GM12891 (cell line): ENCODE measurements at regions not wholly inside any gene's neighbourhood (a gene's known extent, or its start where the extent isn't known, plus 50 kb on each side); places are given as distances from the start of the nearest gene placed in this dataset.

Experiments
- PAX5 ChIP-seq: IDR thresholded peaks from 2 replicates; pipeline ENCODE4 v1.6.1; 2011; ENCODE audit warnings: low read length, moderate library complexity, mild to moderate bottlenecking; ENCODE audit not compliant: insufficient read depth, severe bottlenecking
- POLR2A ChIP-seq: IDR thresholded peaks from 2 replicates; pipeline ENCODE4 v1.6.1; 2011; ENCODE audit warnings: low read depth, low read length, control low read depth
- SPI1 ChIP-seq: IDR thresholded peaks from 2 replicates; pipeline ENCODE4 v1.6.1; 2011; ENCODE audit warnings: low read depth, low read length, control low read depth
- TAF1 ChIP-seq: IDR thresholded peaks from 2 replicates; pipeline ENCODE4 v1.6.1; 2011; ENCODE audit warnings: low read depth, low read length, control low read depth

DNA sequence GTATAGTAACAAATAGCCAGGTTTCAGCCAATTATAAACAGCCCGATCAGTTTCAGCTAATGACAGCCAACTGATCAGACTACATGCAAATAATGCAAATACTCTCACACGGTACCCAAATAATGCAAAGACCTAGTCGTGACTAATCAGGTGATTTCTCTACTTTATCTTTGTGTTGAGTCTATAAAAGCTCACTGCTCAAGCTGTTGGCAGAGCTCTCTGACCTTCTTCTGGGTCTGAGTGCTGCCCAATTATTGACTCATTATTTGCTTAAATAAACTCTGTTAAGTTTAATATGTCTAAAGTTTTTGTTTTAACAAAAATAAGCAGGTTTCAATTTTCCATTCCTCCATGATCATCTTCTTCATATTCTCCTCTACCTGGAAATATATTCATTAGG lies 1971.7 kb downstream of the SUCLG1 start:
- TF ChIP-seq POLR2A (no peak), SPI1 (no peak), PAX5 (no peak), TAF1 (no peak)
